WTC11 (cell line): ENCODE measurements at regions not wholly inside any gene's neighbourhood (a gene's known extent, or its start where the extent isn't known, plus 50 kb on each side); places are given as distances from the start of the nearest gene placed in this dataset.
"Not testable (repeated sequence)": the region's sequence is repeated elsewhere in the genome, so short reads cannot be mapped to it uniquely, and the experiment has no call there.

ENCODE experiments used
- ATAC-seq: fragments of 200-7000 bp; cut with Tn5 transposase; 2 replicates; pipeline ENCODE4 v1.10.0; 2021; ENCODE audit warnings: mild to moderate bottlenecking, moderate library complexity
- CTCF ChIA-PET: fragments of 300-600 bp; sonication (Branson Sonifier 250); formaldehyde crosslinking; loops from one replicate; lab custom pipeline; 2021; ENCODE audit warnings: antibody characterized with exemption; lab: Charles Lee
- POLR2A ChIA-PET: fragments of 350-600 bp; sonication (Branson Sonifier 250); formaldehyde crosslinking; loops from one replicate; lab custom pipeline; 2021; ENCODE audit warnings: antibody characterized with exemption; lab: Charles Lee
- DNase-seq: peaks from one replicate; pipeline ENCODE4 v3.0.0; 2021; ENCODE audit warnings: low spot score
- H3K27ac Mint-ChIP-seq: 2 replicates; pipeline ENCODE4 v1.8.0; 2021; ENCODE audit warnings: mixed read lengths
- H3K27me3 Mint-ChIP-seq: 2 replicates; pipeline ENCODE4 v1.8.0; 2021; ENCODE audit warnings: low read depth, mild to moderate bottlenecking, moderate library complexity, mixed read lengths
- H3K36me3 Mint-ChIP-seq: 2 replicates; pipeline ENCODE4 v1.8.0; 2021; ENCODE audit warnings: mixed read lengths
- H3K4me1 Mint-ChIP-seq: 2 replicates; pipeline ENCODE4 v1.8.0; 2022; ENCODE audit warnings: mixed read lengths
- H3K4me3 Mint-ChIP-seq: 2 replicates; pipeline ENCODE4 v1.8.0; 2021; ENCODE audit warnings: mild to moderate bottlenecking, moderate library complexity, mixed read lengths
- H3K9me3 Mint-ChIP-seq: 2 replicates; pipeline ENCODE4 v1.8.0; 2021; ENCODE audit warnings: mixed read lengths

- H3K4me1 Mint-ChIP-seq, H3K9me3 Mint-ChIP-seq, DNase-seq, H3K4me3 Mint-ChIP-seq, ATAC-seq, H3K27ac Mint-ChIP-seq, CTCF ChIA-PET, H3K27me3 Mint-ChIP-seq, POLR2A ChIA-PET: not testable (repeated sequence)
- peaks cover 25% of the 10 kb centered on the region for H3K36me3 Mint-ChIP-seq
Observed at GRCh38 chr9:65384759-65385654, 100.0 kb upstream of the FOXD4L5 start.

GRCh38 chr9:65384066-65384465, 99.1 kb upstream of the FOXD4L5 start:
- CTCF ChIA-PET, ATAC-seq, H3K4me3 Mint-ChIP-seq, POLR2A ChIA-PET, H3K27me3 Mint-ChIP-seq, H3K4me1 Mint-ChIP-seq, DNase-seq, H3K27ac Mint-ChIP-seq, H3K9me3 Mint-ChIP-seq: not testable (repeated sequence)
- H3K36me3 Mint-ChIP-seq: peaks cover 22% of the 10 kb centered on the region

- DNase-seq, CTCF ChIA-PET, H3K9me3 Mint-ChIP-seq, POLR2A ChIA-PET, H3K4me3 Mint-ChIP-seq, ATAC-seq, H3K27me3 Mint-ChIP-seq, H3K4me1 Mint-ChIP-seq, H3K27ac Mint-ChIP-seq: not testable (repeated sequence)
- peaks cover 22% of the 10 kb centered on the region for H3K36me3 Mint-ChIP-seq
Observed at GRCh38 chr9:65383646-65384045, 98.6 kb upstream of the FOXD4L5 start.

DNA sequence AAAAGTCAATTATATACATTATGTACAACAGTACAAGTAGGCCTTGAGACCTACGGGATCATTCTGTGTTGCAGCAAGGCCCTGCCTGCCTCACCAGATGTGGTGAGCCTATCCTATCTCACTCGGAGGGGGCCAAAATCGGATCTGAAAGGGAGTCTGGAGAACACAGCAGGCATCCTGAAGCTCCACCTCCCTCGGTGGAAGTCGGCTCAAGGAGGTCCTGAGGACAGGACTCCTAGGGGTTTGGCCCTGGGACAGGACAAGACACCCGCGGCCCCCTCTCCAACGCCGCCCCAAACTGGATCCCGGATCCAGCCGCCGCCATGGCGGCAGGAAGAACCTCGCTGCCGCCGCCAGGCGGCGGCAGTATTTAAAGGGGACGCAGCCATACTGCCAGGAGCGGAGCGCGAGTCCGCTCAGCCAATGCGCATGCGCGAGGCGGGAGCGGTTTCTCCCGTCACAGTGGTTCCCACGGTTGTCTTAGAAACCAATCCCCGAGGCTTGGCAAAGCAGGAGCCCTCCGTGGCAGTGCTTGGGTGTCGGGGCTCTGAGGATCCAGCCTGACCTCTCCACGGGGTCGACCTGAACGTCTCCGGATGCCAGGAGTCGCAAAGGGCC, 97.8 kb upstream of the FOXD4L5 start:
- CTCF ChIA-PET, DNase-seq, H3K4me1 Mint-ChIP-seq, ATAC-seq, H3K27ac Mint-ChIP-seq, H3K27me3 Mint-ChIP-seq, H3K9me3 Mint-ChIP-seq, H3K4me3 Mint-ChIP-seq, POLR2A ChIA-PET: not testable (repeated sequence)
- peaks cover 19% of the 10 kb centered on the region for H3K36me3 Mint-ChIP-seq
